MV-4-11 (cell line): ENCODE measurements at regions not wholly inside any gene's neighbourhood (a gene's known extent, or its start where the extent isn't known, plus 50 kb on each side); places are given as distances from the start of the nearest gene placed in this dataset.

Experiments used
- DNase-seq: peaks from one replicate; lab custom pipeline; 2025; lab: John Stamatoyannopoulos, UW

DNA sequence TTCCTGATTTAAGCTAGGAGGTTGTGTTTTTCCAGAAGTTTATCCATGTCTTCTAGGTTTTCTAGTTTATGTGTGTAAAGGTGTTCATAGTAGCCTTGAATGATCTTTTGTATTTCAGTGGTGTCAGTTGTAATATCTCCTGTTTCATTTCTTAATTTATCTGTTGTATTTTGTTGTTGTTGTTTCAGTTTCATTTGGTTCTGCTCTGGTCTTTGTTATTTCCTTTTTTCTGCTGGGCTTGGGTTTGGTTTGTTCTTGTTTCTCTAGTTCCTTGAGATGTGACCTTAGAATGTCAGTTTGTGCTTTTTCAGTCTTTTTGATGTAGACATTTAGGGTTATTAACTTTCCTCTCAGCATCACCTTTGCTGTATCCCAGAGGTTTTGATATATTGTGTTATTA is 62.8 kb downstream of the SCP2D1 start:
- DNase-seq, result peak; percentile 29

DNA sequence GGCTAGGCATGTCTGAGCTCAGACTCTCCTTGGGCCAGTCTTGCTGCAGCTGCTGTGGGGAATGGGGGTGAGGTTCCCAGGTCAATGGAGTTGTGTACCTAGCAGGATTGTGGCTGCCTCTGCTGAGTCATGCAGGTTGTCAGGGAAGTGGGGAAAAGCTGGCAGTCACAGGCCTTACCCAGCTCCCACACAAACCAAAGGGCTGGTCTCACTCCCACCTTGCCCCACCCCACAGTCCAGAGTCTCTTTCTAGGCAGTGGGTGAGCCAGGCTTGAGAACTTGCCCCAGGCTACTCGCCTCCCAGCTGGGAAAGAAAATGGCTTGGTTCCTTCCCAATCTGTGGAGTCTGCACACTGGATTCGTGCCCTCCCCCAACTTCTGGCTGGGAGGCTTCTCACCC is 65.7 kb downstream of the SCP2D1 start:
- no peak for DNase-seq

DNA sequence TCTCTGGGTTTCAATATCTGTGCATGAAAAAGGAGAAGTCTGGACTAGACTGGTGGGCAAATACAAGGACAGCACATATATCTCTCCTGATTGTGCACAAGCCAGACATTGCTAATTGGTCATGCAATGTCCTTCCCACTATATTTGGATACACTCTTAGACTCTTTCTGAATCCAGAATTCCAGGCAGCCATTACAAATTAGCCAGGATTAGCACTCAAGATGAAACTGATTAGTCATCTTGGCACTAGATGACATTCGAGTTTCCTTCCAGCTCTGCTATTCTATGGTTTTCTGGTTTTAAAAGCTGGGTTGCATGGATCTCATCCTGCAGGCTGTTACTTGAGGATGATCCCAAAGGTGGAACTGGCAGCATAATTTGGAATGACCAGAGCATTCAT is 73.2 kb downstream of the SCP2D1 start:
- no peak for DNase-seq

DNA sequence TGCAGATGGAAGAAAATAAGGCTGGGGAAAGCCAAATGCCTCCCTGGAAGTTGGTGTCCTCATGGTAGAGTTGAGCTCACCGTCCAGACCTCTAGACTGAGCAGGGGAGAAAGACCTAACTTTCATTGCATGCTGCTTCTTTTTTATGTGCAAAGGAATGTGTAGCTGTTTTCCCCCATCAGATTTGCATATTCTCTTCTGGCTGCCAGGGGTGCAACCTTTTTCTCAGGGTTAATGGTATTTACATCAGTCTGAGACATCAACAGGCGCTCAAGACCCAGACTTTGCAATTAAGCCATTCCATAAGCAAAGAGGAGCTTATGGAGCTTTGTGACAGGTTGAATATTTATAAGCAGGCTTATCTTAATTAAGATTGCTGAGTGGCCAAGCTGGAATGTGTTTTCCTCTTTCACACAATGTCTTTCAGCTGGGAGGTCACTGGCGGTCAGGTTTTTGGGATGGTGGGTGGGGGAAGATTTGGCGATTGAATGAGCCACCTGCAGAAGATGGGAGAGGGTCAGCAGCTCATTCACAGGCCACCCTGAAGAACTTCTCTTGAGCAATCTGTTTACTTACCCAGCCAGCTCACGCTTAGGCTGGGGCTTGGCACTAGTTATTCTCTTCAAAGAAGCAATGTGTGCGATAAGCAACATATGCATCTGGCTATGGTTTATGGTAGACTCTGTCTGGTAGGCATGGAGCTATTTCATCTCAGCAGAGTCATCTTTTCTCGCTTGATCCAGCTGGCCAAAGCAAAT is 88.6 kb downstream of the SCP2D1 start:
- no peak for DNase-seq

DNA sequence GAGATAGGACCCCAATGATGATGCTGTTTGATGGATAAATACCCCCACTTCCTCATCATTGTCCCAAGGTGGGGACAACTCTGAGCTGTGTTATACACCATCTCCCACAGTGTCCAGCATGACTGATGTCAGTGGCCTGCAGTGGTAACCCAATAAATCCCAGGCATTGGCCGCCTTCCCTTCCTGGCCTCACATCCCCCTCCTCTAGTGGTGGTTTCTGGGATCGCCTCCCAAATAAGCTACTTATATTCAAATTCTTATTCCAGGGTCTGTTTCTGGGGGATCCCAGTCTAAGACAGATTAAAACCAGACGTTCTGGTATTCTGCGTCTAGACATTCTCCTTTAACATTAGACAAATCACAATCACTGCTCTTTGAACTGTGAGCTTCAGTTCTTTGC is 90.6 kb downstream of the SCP2D1 start:
- no peak for DNase-seq

DNA sequence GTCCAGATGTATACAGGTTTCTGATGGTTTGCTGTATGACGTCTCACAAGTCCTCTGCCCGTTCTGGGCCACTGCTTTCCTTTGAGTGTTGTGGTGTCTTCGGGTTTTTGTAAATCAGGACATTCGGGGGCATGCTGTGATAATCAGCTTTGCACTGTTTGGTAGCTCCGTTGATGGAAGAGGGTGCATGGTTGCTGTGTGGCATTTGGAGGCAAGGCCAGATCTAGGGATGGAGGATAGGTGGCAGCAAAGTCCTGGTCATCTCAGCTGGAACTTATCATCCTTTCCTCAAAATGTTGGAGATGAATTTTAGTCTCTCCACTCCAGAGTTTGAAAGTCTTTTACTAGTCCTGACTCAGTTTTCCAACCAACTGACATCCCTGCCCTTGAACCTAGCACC is 91.0 kb downstream of the SCP2D1 start:
- peak; percentile 26 for DNase-seq

DNA sequence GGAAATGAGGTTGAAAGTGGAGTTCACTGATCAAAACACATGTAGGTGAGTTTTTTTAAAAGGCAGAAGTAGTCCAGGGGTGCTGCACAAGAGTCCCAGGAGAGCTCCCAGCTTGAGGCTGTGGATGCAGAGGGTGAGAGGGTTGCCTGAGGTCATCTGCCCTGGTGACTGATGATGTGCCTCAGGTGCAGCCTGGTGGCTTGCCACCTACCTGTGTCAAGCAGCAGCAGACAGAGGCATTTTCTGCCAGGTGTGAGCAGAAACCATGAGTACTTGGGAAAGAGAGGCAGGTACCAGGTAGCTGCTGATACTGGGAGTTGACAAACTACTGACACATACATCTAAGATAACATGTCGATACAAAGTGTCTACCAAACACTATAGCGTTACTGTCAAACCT is 92.5 kb downstream of the SCP2D1 start:
- DNase-seq, result no peak

DNA sequence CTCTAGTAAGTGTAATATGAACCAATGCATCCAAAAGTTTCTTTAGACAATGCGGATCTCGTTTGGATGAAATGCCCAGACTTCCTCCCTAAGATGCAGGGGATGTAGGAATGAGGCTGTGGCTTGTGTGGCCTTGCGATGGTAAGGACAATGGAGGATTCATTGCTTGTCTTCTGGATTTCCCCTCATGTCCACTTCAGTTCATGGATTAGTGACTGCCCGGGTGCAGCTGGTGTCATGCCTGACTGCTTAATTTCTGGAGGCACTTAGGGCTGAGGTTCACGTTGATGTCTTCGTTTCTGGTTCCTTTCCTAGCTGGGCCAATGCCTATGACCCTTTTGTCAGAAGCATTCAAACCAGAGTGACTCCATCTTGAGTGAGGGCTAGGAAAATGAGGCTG is 93.8 kb downstream of the SCP2D1 start:
- DNase-seq, result no peak

DNA sequence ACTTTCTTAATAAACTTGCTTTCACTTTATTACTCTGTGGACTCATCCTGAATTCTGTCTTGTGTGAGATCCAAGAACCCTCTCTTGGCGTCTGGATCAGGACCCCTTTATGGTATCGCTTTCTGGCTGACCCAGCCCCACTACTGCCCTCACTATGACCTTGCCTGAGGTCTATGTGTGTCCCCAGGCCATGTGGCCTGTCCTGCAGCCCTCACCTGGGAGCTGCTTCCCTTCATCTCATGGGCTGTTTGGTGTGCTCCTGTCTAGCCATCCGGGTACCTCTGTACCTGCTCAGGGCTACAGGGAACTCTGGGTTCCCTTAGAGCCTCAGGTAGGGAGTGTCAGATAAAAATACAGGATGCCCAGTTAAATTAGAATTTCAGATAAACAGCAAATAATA is 94.5 kb downstream of the SCP2D1 start:
- DNase-seq, result no peak

DNA sequence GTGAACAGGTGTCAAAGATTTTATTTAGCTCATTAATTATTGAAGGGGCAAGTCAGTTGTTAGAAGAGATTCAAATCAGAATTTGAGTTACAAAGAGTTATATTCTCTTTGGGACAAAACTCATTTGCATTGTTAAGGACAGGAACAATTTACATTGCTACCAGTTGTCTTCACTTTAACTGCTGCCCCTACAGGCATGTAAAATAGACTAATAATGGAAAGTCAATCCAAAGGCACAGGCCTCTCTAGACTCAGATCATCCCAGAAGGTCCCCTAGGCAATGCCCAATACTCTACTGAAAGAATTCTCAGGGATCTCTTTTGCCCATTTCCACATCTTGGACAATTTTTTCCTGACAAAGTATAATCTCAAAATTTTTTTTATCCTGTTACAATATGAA is 95.7 kb downstream of the SCP2D1 start:
- DNase-seq, result no peak

DNA sequence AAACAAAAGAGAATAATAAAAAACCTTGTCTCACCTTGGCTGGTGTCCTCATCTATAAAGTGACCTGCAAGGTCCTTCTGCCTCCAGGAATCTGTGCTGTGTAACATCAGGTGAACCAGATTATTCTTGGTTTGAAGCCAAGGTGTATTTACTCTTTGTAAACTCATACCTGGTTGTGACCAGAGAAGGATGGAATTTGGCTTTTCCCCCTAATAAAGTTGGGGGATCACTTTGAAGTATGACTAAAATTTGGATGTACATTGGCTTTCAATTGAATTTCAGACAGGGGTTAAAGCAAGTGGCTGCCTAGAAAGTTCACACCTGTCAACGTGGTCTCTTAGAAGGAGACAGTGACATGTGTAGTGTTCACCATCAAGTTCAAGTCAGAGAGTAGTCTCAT is 100.1 kb downstream of the SCP2D1 start:
- DNase-seq, result no peak

DNA sequence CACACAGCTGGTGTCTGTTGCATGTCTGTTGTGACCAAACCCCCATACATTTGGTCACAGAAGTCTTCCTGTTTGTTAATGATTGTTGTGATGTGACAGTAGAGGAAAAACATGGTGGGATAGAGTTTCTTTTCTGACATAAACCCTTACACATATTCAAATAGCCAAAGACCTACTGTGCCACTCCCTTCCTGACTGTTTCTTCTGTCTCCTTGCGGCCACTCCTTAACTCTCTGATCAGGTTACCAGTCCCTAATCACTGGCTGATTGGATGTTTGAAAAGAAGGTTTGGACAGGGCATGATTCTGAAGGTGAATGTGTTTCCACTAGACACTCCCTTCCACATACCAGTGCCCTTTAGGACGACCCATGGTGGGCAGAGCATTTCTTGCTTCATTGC is 101.2 kb downstream of the SCP2D1 start:
- DNase-seq, result no peak

DNA sequence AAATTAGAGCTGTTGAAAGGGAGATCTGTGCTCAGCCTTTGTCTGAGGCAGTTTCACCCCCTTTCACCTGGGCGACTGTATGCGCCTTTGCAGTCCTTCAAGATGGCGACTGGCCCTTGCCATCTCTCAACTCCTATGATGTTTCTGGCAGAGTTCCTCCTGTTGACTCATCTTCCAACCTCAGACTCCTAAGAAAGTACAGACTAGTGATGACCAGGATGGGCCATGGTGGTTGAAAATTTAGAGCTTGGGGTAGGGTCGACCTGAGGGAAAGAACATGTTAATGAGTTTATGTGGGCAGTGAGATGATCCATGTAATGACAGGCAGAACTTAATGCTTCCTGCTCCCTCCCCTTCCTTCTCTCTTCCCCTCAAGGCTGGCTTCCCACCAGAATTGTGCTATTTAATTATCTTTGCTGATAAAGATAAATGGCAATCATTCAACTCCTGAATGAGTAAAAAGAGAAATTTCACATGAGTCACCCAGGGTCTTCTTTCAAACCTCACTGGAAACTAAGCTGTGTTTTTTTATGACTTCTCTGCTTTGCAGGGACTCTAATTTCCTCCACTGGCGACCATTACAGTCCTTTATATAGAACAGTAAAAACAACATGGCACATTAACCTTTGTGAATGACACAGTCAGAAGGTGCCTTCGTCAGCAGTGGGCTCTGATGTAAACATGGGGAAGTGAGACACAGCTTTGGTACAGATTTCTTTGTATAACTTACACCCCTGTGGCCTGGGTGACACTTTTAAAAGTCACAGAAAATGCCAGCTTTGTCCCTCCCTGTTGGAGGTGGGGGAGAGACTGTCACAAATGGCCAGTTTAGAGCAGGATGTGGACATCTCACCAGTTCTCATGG is 103.5 kb downstream of the SCP2D1 start:
- DNase-seq, result no peak

DNA sequence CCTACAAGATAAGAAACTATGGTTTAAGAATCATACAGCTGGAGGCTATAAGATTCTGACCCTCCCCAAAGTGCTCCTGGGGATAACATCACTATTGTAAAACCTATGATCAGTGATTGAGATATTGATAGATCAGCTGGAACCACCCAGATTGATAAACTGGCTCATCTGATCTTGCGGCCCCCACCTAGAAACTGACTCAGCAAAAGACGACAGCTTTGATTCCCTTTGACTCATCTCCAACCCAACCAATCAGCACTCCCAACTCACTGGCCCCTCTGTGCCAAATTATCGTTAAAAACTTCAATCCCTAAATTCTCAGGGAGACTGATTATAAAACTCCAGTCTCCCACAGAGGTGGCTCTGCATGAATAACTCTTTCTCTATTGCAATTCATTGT is 106.4 kb downstream of the SCP2D1 start:
- no peak for DNase-seq

DNA sequence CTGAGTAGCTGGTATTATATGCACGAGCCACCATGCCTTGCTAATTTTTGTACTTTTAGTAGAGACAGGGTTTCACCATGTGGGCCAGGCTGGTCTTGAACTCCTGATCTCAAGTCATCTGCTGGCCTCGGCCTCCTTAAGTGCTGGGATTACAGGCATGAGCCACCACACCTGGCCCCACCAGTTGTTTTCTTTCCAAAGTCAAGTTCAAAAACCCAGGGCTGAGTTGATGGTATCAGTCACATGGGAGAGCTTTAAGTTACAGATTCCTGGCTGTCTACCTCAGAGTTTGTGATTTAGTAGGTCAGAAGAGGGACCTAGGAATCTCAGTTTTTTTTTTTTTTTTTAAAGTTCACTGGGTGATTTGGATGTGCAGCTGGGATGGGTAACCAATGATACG is 107.7 kb downstream of the SCP2D1 start:
- DNase-seq, result no peak

DNA sequence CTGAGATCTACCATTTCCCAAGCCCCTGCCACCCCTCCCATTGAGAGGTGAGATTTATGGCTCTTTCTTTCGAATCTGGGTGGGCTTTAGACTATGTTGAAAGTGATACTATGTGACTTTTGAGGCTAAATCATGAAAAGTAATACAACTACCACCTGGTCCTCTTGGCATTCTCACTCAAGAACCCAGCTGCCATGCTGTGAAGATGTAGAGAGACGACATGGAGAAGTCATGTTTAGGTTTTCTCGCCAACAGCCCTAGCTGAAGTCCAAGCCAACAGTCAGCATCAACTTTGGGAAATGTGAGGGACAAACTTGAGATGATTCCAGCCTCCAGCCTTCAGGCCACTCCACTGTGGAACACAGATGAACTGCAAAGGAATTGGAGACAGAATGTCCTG is 108.7 kb downstream of the SCP2D1 start:
- no peak for DNase-seq

DNA sequence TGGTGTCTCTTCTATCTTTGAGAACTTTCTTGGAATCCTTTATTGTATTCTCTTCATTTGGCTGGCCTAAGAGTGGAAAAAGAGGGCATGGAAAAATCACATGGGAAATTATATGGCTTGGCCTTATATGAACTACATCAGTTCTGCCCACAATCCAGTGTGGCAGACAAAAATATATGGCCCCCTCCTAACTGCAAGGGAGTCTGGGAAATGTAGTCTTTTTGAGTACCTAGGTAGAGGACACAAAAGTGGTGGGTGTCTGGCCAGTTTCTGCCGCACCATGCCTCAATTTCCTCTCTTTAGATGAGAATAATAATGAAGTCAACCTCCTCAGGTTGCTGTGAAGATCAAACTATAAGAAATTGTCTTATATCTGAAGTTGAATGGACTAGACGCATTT is 109.3 kb downstream of the SCP2D1 start:
- no peak for DNase-seq

DNA sequence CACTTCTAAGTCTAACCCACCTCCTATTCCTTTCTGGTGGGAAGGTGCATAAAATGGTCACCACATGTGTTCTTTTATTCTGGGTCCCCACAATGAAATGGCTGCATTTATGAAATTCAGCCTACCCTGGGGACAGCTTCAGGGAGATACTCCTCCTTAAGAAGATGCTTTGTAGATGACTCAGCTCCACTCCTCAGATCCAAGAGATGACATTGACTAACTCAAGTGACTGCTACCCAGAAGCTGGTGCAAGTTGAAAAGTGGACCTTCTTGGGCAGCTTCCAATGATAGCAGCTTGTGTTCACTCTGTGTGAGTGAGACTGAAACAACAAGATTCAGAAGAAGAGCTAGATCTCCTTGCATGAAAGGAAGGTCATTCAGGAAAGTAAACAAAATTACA is 113.4 kb downstream of the SCP2D1 start:
- no peak for DNase-seq

DNA sequence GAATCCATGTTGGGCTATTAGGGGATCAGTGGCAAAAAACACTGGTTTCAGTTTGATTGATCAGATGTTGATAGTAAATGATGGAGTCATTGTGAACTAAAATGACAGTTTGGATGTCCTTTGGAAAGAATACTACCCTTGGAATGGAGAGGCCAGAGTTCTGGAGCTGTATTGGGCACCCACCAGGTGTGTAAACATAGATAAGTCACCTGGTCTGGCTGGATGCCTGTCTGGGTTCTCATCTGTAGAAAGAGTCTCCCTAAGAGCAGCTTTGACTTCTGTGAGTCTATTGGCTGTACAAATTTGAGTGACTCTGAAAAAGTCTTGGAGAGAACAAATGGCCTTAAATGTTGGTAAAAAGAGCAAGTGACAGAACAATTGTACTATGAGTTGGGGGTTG is 115.0 kb downstream of the SCP2D1 start:
- no peak for DNase-seq

DNA sequence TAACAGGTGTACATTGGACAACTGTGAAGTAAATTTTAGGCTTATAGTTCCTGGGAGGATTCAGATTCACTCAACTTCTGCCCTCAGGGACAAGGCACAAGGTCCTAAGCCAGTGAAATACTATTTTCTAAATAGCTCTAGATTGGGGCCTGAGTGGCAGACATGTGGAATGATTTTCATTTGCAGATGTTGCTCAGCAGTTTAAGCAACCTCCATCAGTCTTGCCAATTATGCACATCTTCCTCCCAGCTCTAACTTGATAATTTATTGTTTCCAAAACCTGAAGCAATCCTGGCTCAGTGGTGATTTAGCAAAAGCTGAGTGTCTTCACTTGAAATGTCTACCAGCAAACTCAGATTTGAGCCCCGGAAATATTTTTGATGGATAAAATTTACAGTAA is 116.2 kb downstream of the SCP2D1 start:
- DNase-seq, result no peak

DNA sequence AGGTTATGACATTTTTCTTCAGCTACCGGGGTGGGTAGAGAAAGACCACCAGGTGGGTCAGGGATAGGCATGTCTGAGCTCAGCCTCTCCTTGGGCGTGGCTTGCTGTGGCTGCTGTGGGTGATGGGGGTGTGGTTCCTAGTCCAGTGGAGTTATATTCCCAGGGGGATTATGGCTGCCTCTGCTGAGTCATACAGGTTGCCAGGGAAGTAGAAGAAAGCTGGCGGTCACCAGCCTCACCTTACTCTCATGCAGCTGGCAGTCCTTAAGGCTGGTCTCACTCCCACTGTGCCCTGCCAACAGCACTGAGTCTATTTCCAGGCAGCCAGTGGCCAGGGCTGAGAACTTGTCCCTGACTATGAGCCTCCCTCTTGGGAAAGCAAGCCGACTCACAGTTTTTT is 130.0 kb downstream of the SCP2D1 start:
- no peak for DNase-seq

DNA sequence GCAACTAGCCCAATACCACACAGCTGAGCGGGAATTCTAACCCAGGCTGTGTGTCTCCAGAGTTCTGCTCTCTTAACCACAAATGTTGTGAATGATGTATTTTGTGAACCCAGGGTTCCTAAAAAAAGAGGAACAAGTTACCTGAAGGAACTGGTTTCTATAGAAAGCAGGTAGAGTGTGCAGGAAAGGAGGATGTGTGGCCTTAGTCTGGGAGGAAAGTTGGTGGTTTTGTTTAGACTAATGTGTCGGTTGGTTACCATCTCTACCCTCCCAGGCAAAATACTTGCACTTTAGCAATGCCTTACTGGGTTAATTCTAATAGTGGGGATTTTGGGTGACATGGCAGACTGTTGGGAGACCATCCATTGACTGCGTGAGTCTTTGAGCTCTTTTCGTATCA is 143.3 kb downstream of the SCP2D1 start:
- DNase-seq, result no peak

DNA sequence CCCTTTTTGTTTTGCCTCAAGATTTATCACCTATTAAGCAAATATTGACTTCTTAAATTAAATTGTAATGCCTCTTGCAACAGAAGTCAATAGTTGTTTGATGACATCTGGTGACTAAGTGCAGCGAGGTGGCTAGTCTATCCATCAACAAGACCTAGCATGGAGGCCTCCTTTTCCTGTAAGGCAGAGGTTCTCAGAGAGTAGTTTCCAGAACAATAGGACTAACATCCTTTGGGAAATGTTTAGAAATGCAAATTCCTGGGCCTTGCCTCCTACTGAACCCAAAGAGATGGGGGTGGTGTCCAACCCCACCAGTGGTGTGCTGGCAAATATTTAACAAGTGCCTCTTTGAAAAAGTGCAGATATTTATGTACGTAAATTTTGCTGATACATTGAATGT is 143.7 kb downstream of the SCP2D1 start:
- DNase-seq, result no peak

DNA sequence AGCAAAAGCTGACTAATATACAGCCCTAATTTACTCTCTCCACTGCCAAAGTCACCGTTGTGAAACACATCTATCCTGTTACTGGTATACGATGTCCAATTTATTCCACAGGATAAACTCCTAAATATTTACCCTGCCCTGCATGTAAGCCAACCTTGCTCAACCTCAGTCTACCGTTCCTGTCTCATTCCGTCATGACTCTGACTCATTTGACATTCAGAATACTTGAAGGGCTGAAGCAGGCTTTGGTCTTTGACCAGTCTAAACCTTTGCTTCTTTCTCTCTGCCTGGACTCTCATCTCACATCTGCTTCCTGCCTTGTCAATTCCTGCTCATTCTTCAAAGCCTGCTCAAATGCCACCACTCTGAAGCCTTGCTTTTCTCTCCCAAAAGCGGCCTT is 157.5 kb downstream of the SCP2D1 start:
- no peak for DNase-seq
